ENCODE measurements at regions not wholly inside any gene's neighbourhood (a gene's known extent, or its start where the extent isn't known, plus 50 kb on each side); places are given as distances from the start of the nearest gene placed in this dataset.

GRCh38 chr13:40863723-40864122, 74.3 kb downstream of the SLC25A15 start:
- Histone ChIP-seq H3K4me1 (ENCODE audit: insufficient read depth, low read length) (no peaks in the 10 kb centered on the region), H3K9me2 (replicated peaks; ENCODE audit: low read length) (no peaks in the 10 kb centered on the region), H3F3A (ENCODE audit: low read length, unreplicated experiment) (no peaks in the 10 kb centered on the region), H2AFZ (ENCODE audit: low read length) (no peak overlapping the region), H3K4me3 (ENCODE audit: low read length) (no peak overlapping the region), H3K36me3 (ENCODE audit: low read depth, low read length) (no peaks in the 10 kb centered on the region), H3K27me3 (ENCODE audit: low read length) (no peaks in the 10 kb centered on the region), H3K79me2 (ENCODE audit: low read length) (no peaks in the 10 kb centered on the region), H4K20me1 (ENCODE audit: low read length) (no peaks in the 10 kb centered on the region), H3K9me3 (ENCODE audit: low read length) (no peaks in the 10 kb centered on the region), H3K4me2 (ENCODE audit: low read length) (no peak overlapping the region), H3K27ac (ENCODE audit: low read length) (no peak overlapping the region), H3K9ac (ENCODE audit: low read length) (no peak overlapping the region)
- CTCF ChIA-PET, result no interaction called here
- POLR2A ChIA-PET (ENCODE audit: unreplicated experiment), result no interaction called here
- intact Hi-C loops (cut with micrococcal nuclease), result no loop called here
- BruUV-seq (replicated peaks), result no TSS peak
- DNase-seq (no peak), ATAC-seq (no peak)
- TF ChIP-seq, protein P1, sequence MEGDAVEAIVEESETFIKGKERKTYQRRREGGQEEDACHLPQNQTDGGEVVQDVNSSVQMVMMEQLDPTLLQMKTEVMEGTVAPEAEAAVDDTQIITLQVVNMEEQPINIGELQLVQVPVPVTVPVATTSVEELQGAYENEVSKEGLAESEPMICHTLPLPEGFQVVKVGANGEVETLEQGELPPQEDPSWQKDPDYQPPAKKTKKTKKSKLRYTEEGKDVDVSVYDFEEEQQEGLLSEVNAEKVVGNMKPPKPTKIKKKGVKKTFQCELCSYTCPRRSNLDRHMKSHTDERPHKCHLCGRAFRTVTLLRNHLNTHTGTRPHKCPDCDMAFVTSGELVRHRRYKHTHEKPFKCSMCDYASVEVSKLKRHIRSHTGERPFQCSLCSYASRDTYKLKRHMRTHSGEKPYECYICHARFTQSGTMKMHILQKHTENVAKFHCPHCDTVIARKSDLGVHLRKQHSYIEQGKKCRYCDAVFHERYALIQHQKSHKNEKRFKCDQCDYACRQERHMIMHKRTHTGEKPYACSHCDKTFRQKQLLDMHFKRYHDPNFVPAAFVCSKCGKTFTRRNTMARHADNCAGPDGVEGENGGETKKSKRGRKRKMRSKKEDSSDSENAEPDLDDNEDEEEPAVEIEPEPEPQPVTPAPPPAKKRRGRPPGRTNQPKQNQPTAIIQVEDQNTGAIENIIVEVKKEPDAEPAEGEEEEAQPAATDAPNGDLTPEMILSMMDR (conservative IDR thresholded peaks at IDR 0.05; ENCODE audit: low read depth, low read length), result no peak
- no peak for TF ChIP-seq EZH2 (IDR thresholded peaks at IDR 0.05; ENCODE audit: low read length, unreplicated experiment)
- TF ChIP-seq EZH2phosphoT487 (IDR thresholded peaks at IDR 0.05; ENCODE audit: borderline replicate concordance, low read length), result no peak

DNA sequence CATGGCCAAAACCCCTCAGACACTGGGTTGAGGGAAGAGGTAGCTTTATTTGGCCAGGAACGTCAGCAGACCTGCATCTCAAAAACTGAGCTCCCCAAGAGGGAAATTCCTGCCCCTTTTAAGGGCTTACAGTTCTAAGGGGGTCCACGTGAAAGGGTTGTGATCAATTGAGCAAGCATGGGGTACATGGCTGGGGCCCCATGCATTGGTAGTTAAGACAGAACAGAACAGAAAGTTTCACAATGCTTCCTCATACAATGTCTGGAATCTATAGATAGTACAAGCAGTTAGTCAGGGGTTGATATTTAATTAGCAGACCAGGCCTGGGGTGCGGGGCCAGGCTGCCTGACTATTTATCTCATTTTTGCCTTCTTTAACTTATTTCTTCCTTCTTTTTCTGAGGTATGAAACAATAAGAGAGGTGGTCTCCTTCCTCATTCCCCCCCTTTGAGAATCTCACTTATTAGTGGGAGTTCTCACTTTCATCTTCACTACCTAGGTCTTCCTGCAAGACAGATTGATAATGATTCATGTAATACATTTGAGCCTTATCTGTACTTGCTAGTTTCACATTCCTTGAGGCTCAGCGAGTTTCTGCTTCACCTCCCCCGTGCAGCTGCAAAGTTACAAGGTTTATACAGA, 84.8 kb downstream of the SLC25A15 start:
- 0 out of 2 replicates have a peak, but pooled peaks cover 3% of the 10 kb centered on the region for H3K4me1 ChIP-seq (ENCODE audit: insufficient read depth, low read length)
- intact Hi-C loops (cut with micrococcal nuclease), result no loop called here
- H3K9me2 ChIP-seq (replicated peaks; ENCODE audit: low read length), result no peaks in the 10 kb centered on the region
- no peaks in the 10 kb centered on the region for H3K27me3 ChIP-seq (ENCODE audit: low read length)
- H2AFZ ChIP-seq (ENCODE audit: low read length), result no peak overlapping the region
- DNase-seq (no peak), ATAC-seq (no peak)
- no peak overlapping the region for H3K9ac ChIP-seq (ENCODE audit: low read length)
- CTCF ChIA-PET, result no interaction called here
- H3K27ac ChIP-seq (ENCODE audit: low read length), result no peak overlapping the region
- no peak overlapping the region for H3K4me2 ChIP-seq (ENCODE audit: low read length)
- H3K36me3 ChIP-seq (ENCODE audit: low read depth, low read length), result peaks cover 15% of the 10 kb centered on the region
- H4K20me1 ChIP-seq (ENCODE audit: low read length), result no peaks in the 10 kb centered on the region
- POLR2A ChIA-PET (ENCODE audit: unreplicated experiment), result no interaction called here
- H3K4me3 ChIP-seq (ENCODE audit: low read length), result no peak overlapping the region
- TF ChIP-seq, protein P1 (conservative IDR thresholded peaks at IDR 0.05; ENCODE audit: low read depth, low read length), result no peak
- no peak for TF ChIP-seq EZH2phosphoT487 (IDR thresholded peaks at IDR 0.05; ENCODE audit: borderline replicate concordance, low read length)
- no peak for TF ChIP-seq EZH2 (IDR thresholded peaks at IDR 0.05; ENCODE audit: low read length, unreplicated experiment)
- 0 out of 2 replicates have a peak, but pooled peaks cover 13% of the 10 kb centered on the region for H3K9me3 ChIP-seq (ENCODE audit: low read length)
- H3F3A ChIP-seq (ENCODE audit: low read length, unreplicated experiment), result no peaks in the 10 kb centered on the region
- H3K79me2 ChIP-seq (ENCODE audit: low read length), result no peaks in the 10 kb centered on the region
- BruUV-seq (replicated peaks), result no TSS peak

DNA sequence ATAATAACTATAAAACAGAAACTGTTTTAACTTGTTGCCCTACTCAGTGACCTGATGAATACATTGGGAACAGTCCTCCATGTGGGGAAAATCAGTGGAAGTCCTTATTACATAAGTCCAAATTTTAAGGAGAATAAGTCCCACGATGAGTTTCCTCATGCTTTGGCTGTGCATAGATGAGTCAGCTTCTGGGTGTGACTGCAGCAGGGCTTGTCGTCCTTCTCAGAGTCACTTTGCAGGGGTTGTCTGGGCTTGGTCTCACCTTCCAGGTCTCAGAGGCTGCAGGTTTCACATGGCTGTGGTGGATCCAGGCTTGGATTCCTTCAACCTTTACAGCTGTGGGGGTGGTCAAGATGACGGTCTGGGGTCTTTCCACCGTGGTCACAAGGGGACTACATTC, 85.6 kb downstream of the SLC25A15 start:
- POLR2A ChIA-PET (ENCODE audit: unreplicated experiment), result no interaction called here
- no peak overlapping the region for H3K4me2 ChIP-seq (ENCODE audit: low read length)
- intact Hi-C loops (cut with micrococcal nuclease), result no loop called here
- H3K9me2 ChIP-seq (replicated peaks; ENCODE audit: low read length), result no peaks in the 10 kb centered on the region
- no TSS peak for BruUV-seq (replicated peaks)
- no peak overlapping the region for H3K4me3 ChIP-seq (ENCODE audit: low read length)
- TF ChIP-seq EZH2 (IDR thresholded peaks at IDR 0.05; ENCODE audit: low read length, unreplicated experiment) (no peak), EZH2phosphoT487 (IDR thresholded peaks at IDR 0.05; ENCODE audit: borderline replicate concordance, low read length) (no peak)
- TF ChIP-seq, protein P1 (conservative IDR thresholded peaks at IDR 0.05; ENCODE audit: low read depth, low read length), result no peak
- no peaks in the 10 kb centered on the region for H3F3A ChIP-seq (ENCODE audit: low read length, unreplicated experiment)
- H3K27ac ChIP-seq (ENCODE audit: low read length), result no peak overlapping the region
- peaks cover 15% of the 10 kb centered on the region for H3K36me3 ChIP-seq (ENCODE audit: low read depth, low read length)
- no peaks in the 10 kb centered on the region for H4K20me1 ChIP-seq (ENCODE audit: low read length)
- H3K4me1 ChIP-seq (ENCODE audit: insufficient read depth, low read length), result 0 out of 2 replicates have a peak, but pooled peaks cover 3% of the 10 kb centered on the region
- 0 out of 2 replicates have a peak, but pooled peaks cover 13% of the 10 kb centered on the region for H3K9me3 ChIP-seq (ENCODE audit: low read length)
- no peak overlapping the region for H2AFZ ChIP-seq (ENCODE audit: low read length)
- no peaks in the 10 kb centered on the region for H3K79me2 ChIP-seq (ENCODE audit: low read length)
- no peak for DNase-seq
- no peaks in the 10 kb centered on the region for H3K27me3 ChIP-seq (ENCODE audit: low read length)
- CTCF ChIA-PET, result no interaction called here
- no peak for ATAC-seq
- no peak overlapping the region for H3K9ac ChIP-seq (ENCODE audit: low read length)
